Activated CD8-positive, alpha-beta memory T cell treated with anti-CD3 and anti-CD28 coated beads, Interleukin-2, amount 10 ng/mL, durations not matched to agents 7 days and 5 days (primary cell): ENCODE measurements at regions not wholly inside any gene's neighbourhood (a gene's known extent, or its start where the extent isn't known, plus 50 kb on each side); places are given as distances from the start of the nearest gene placed in this dataset.

Source experiments
- ATAC-seq: fragments of 150-1000 bp; cut with Tn5 transposase; one replicate; pipeline ENCODE4 v1.10.0; 2021; ENCODE audit warnings: moderate library complexity
- CTCF ChIA-PET: fragments of 350-600 bp; sonication (Branson Sonifier 250); formaldehyde crosslinking; loops from one replicate; lab custom pipeline; 2021; ENCODE audit warnings: antibody characterized with exemption; lab: Charles Lee
- DNase-seq: peaks from one replicate; pipeline ENCODE4 v3.0.0-alpha.2; 2020
- H3K27ac Mint-ChIP-seq: one replicate; pipeline ENCODE4 v1.8.0; 2021; ENCODE audit warnings: mild to moderate bottlenecking, mixed read lengths
- H3K27me3 Mint-ChIP-seq: one replicate; pipeline ENCODE4 v1.8.0; 2021; ENCODE audit warnings: mixed read lengths
- H3K36me3 Mint-ChIP-seq: one replicate; pipeline ENCODE4 v1.8.0; 2021; ENCODE audit warnings: mild to moderate bottlenecking, mixed read lengths
- H3K4me1 Mint-ChIP-seq: one replicate; pipeline ENCODE4 v1.8.0; 2021; ENCODE audit warnings: mixed read lengths
- H3K4me3 Mint-ChIP-seq: one replicate; pipeline ENCODE4 v1.8.0; 2021; ENCODE audit warnings: mild to moderate bottlenecking, moderate library complexity, mixed read lengths
- H3K9me3 Mint-ChIP-seq: one replicate; pipeline ENCODE4 v1.8.0; 2022; ENCODE audit warnings: low read depth, mixed read lengths

GRCh38 chr2:228344531-228344930 is 163.0 kb upstream of the SPHKAP start:
- H3K27ac Mint-ChIP-seq = no peak overlapping the region
- DNase-seq = no peak
- no peaks in the 10 kb centered on the region for H3K27me3 Mint-ChIP-seq
- no peaks in the 10 kb centered on the region for H3K4me1 Mint-ChIP-seq
- CTCF ChIA-PET = no interaction called here
- no peak for ATAC-seq
- H3K4me3 Mint-ChIP-seq = no peak overlapping the region
- H3K36me3 Mint-ChIP-seq = no peaks in the 10 kb centered on the region
- H3K9me3 Mint-ChIP-seq = peaks cover 6% of the 10 kb centered on the region

DNA sequence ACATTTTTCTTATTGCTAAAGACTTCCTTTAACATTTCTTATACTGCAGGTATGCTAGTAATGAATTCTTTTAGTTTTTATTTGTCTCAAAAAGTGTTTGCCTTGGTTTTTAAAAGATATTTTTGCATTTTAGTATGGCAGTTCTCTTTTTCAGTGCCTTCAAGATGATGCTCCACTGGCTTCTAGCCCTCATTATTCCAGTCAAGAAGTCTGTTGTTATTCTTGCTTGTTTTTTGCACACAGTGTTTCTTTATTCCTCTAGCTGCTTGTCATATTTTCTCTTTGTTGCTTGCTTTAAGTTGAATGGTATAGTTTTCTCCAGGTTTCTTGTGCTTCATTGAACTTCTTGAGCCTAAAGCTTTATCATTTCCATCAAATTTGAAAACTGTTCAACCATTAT is 158.0 kb upstream of the SPHKAP start:
- Mint-ChIP-seq H3K9me3 (no peaks in the 10 kb centered on the region), H3K27ac (no peak overlapping the region), H3K36me3 (no peaks in the 10 kb centered on the region), H3K4me1 (no peaks in the 10 kb centered on the region), H3K27me3 (no peaks in the 10 kb centered on the region), H3K4me3 (no peak overlapping the region)
- DNase-seq = no peak
- CTCF ChIA-PET = no interaction called here
- ATAC-seq = no peak

- Mint-ChIP-seq H3K27ac (no peak overlapping the region), H3K4me3 (no peak overlapping the region), H3K27me3 (no peaks in the 10 kb centered on the region), H3K9me3 (peaks cover 3% of the 10 kb centered on the region), H3K36me3 (no peaks in the 10 kb centered on the region), H3K4me1 (no peaks in the 10 kb centered on the region)
- no peak for DNase-seq
- CTCF ChIA-PET = no interaction called here
- no peak for ATAC-seq
Observed at GRCh38 chr2:228334180-228334579, 152.7 kb upstream of the SPHKAP start.

GRCh38 chr2:228329282-228329681 is 147.8 kb upstream of the SPHKAP start:
- Mint-ChIP-seq H3K4me3 (no peak overlapping the region), H3K36me3 (no peaks in the 10 kb centered on the region), H3K9me3 (peaks cover 9% of the 10 kb centered on the region), H3K27me3 (no peaks in the 10 kb centered on the region), H3K27ac (no peak overlapping the region), H3K4me1 (no peaks in the 10 kb centered on the region)
- ATAC-seq = no peak
- CTCF ChIA-PET = no interaction called here
- no peak for DNase-seq

- DNase-seq (no peak), ATAC-seq (no peak)
- Mint-ChIP-seq H3K27me3 (no peaks in the 10 kb centered on the region), H3K27ac (no peak overlapping the region), H3K36me3 (no peaks in the 10 kb centered on the region), H3K4me3 (no peak overlapping the region), H3K4me1 (no peaks in the 10 kb centered on the region), H3K9me3 (peaks cover 5% of the 10 kb centered on the region)
- CTCF ChIA-PET = no interaction called here
Observed at GRCh38 chr2:228321015-228321414, 139.5 kb upstream of the SPHKAP start.

DNA sequence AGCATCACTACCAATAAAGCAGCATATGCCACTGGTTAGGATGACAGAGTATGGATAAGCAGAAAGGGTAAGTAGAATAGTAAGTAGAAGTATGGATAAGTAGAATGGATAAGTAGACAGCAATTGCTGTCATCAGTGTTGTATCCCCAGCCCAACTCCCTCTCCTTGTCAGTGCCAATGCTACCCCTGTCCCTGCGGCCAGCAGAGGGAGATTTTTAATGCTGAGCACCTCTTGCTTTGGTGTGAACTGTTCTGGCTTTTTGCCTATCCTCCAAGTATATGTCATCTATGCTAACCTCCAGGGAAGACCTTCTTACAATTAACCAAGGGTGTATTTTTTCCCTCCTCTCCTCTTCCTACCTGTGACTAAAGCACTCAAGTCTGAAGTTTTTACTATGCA is 136.7 kb upstream of the SPHKAP start:
- no peak overlapping the region for H3K4me3 Mint-ChIP-seq
- DNase-seq = no peak
- no peak for ATAC-seq
- no peaks in the 10 kb centered on the region for H3K36me3 Mint-ChIP-seq
- H3K27me3 Mint-ChIP-seq = no peaks in the 10 kb centered on the region
- H3K4me1 Mint-ChIP-seq = no peaks in the 10 kb centered on the region
- peaks cover 5% of the 10 kb centered on the region for H3K9me3 Mint-ChIP-seq
- CTCF ChIA-PET = no interaction called here
- no peak overlapping the region for H3K27ac Mint-ChIP-seq

DNA sequence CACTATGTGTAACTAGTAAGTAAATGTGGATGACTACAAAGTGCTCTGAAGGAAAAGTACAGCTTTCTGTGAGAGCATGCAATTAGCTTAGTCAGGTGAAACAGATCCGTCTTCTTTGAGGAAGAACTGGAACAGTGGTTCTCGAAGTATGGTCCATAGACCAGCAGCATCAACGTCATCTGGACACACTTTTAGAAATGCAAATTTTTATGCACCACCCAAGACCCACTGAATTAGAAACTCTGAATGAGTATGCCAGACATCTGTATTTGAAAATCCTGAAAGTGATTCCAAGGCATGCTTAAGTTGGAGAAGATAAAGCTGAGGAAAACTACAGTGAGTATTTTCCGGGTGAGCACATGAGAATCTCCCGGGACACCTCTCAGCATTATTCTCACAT is 130.7 kb upstream of the SPHKAP start:
- H3K4me1 Mint-ChIP-seq = no peaks in the 10 kb centered on the region
- no peak overlapping the region for H3K27ac Mint-ChIP-seq
- no peak for DNase-seq
- peaks cover 2% of the 10 kb centered on the region for H3K9me3 Mint-ChIP-seq
- H3K36me3 Mint-ChIP-seq = no peaks in the 10 kb centered on the region
- no peak for ATAC-seq
- CTCF ChIA-PET = no interaction called here
- no peaks in the 10 kb centered on the region for H3K27me3 Mint-ChIP-seq
- no peak overlapping the region for H3K4me3 Mint-ChIP-seq

- DNase-seq = no peak
- no peak overlapping the region for H3K27ac Mint-ChIP-seq
Observed at GRCh38 chr2:228303960-228304359, 122.5 kb upstream of the SPHKAP start.

DNA sequence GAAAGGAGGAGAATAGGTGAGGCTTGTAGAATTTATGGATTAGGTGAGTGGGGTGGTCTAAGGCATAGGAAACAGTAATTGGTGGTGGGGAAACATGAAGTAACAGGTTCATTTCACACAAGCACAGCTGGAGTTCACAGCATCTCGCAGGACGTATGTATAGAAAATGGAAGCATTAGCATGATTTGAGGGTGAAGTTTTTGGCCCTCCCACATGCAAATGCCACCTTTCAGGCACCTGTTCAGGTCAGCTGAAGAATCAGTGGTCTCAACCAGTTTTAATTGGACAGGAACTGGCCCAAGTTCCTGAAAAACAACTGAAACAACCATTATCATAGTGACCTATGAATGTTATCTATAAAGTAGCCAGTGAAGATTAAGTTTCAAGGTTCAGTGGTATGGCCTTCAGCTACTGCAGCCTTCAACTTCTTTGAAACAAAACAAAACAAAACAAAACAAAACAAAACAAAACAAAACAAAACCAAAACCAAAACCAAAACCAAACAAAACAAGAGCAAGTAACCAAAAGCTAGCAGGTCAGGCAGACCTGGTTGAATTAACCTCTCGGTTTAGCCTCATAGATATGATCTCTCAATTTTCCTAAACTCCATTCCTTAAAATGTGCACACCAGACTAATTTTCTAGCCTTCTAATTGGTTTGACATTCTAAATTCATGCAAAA is 102.1 kb upstream of the SPHKAP start:
- Mint-ChIP-seq H3K27me3 (no peaks in the 10 kb centered on the region), H3K4me1 (no peaks in the 10 kb centered on the region), H3K27ac (no peak overlapping the region), H3K9me3 (peaks cover 3% of the 10 kb centered on the region), H3K4me3 (no peak overlapping the region), H3K36me3 (no peaks in the 10 kb centered on the region)
- CTCF ChIA-PET = no interaction called here
- ATAC-seq (no peak), DNase-seq (no peak)

More at GRCh38 chr2:228303960-228304359, 122.5 kb upstream of the SPHKAP start:
- Mint-ChIP-seq H3K27me3 (no peaks in the 10 kb centered on the region), H3K4me1 (no peaks in the 10 kb centered on the region), H3K9me3 (peaks cover 2% of the 10 kb centered on the region), H3K36me3 (no peaks in the 10 kb centered on the region), H3K4me3 (no peak overlapping the region)
- no peak for ATAC-seq
- CTCF ChIA-PET = no interaction called here

GRCh38 chr2:228282376-228282775 is 100.9 kb upstream of the SPHKAP start:
- no peak for DNase-seq
- Mint-ChIP-seq H3K27me3 (no peaks in the 10 kb centered on the region), H3K4me3 (no peak overlapping the region), H3K4me1 (no peaks in the 10 kb centered on the region), H3K27ac (no peak overlapping the region), H3K9me3 (peaks cover 3% of the 10 kb centered on the region), H3K36me3 (no peaks in the 10 kb centered on the region)
- CTCF ChIA-PET = no interaction called here
- no peak for ATAC-seq

DNA sequence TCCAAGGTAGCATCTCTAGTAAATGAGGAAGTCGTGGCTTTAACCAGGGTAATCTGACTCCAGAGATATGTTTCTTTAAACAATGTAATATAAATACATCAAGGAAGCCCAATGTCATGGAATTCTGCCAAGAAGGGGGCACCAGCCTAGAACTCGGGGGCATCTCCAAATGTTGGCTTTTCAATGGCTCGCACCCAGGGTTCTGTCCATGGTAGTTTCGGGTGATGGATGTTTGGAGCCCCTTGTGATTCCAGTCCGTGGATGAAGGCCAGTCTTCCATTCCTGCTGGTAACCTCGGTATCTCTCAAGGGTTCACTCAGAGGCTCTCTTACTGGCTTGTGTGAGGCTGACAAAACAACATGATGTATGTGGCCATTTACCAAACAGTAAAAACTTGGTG is 91.7 kb upstream of the SPHKAP start:
- H3K27ac Mint-ChIP-seq = no peak overlapping the region
- ATAC-seq (no peak), DNase-seq (no peak)
- H3K36me3 Mint-ChIP-seq = no peaks in the 10 kb centered on the region
- H3K27me3 Mint-ChIP-seq = no peaks in the 10 kb centered on the region
- no peaks in the 10 kb centered on the region for H3K4me1 Mint-ChIP-seq
- peaks cover 3% of the 10 kb centered on the region for H3K9me3 Mint-ChIP-seq
- CTCF ChIA-PET = no interaction called here
- no peak overlapping the region for H3K4me3 Mint-ChIP-seq

GRCh38 chr2:228269351-228269750 is 87.9 kb upstream of the SPHKAP start:
- no peak for ATAC-seq
- Mint-ChIP-seq H3K4me3 (no peak overlapping the region), H3K9me3 (no peaks in the 10 kb centered on the region), H3K4me1 (no peaks in the 10 kb centered on the region), H3K27me3 (no peaks in the 10 kb centered on the region), H3K36me3 (no peaks in the 10 kb centered on the region), H3K27ac (no peak overlapping the region)
- CTCF ChIA-PET = no interaction called here
- no peak for DNase-seq

DNA sequence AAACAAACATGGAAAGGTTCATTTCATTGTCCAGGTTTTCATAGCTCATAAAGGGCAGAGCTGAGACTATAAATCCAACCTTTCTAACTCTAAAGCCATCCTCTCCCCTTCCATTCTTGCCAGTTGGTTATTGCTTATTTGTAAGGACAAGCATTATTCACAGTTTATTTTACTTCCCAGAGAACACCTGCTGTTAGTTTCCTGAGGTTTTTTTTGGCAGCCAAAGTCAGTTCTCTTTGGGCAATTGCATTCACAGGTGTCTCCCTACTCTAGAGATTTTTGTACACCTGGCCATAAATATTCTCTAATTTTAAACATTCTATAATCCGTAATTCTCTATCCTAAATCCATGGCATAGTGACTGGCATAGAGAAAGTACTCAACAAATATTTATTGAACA is 87.3 kb upstream of the SPHKAP start:
- Mint-ChIP-seq H3K9me3 (no peaks in the 10 kb centered on the region), H3K27ac (no peak overlapping the region), H3K36me3 (no peaks in the 10 kb centered on the region), H3K27me3 (no peaks in the 10 kb centered on the region), H3K4me1 (no peaks in the 10 kb centered on the region), H3K4me3 (no peak overlapping the region)
- ATAC-seq (no peak), DNase-seq (no peak)
- CTCF ChIA-PET = no interaction called here

- Mint-ChIP-seq H3K27me3 (no peaks in the 10 kb centered on the region), H3K9me3 (no peaks in the 10 kb centered on the region), H3K4me3 (no peak overlapping the region), H3K4me1 (no peaks in the 10 kb centered on the region), H3K36me3 (no peaks in the 10 kb centered on the region), H3K27ac (no peak overlapping the region)
- CTCF ChIA-PET = no interaction called here
- no peak for DNase-seq
- ATAC-seq = no peak
Observed at GRCh38 chr2:228268301-228268700, 86.8 kb upstream of the SPHKAP start.

GRCh38 chr2:228263156-228263555 is 81.7 kb upstream of the SPHKAP start:
- ATAC-seq = no peak
- Mint-ChIP-seq H3K27ac (no peak overlapping the region), H3K36me3 (no peaks in the 10 kb centered on the region), H3K4me3 (no peak overlapping the region), H3K4me1 (no peaks in the 10 kb centered on the region), H3K27me3 (no peaks in the 10 kb centered on the region), H3K9me3 (peaks cover 2% of the 10 kb centered on the region)
- DNase-seq = no peak
- CTCF ChIA-PET = no interaction called here
